ENCODE measurements at regions not wholly inside any gene's neighbourhood (a gene's known extent, or its start where the extent isn't known, plus 50 kb on each side); places are given as distances from the start of the nearest gene placed in this dataset.

- TF ChIP-seq CTCF (IDR thresholded peaks at IDR 0.05; ENCODE audit: insufficient read depth, low read length) (no peak), GABPA (IDR thresholded peaks at IDR 0.05; ENCODE audit: low read depth) (no peak), SPI1 (IDR thresholded peaks at IDR 0.05; ENCODE audit: borderline replicate concordance, low read depth) (no peak), REST (IDR thresholded peaks at IDR 0.05; ENCODE audit: insufficient replicate concordance, low read depth) (no peak), POLR2AphosphoS5 (IDR thresholded peaks at IDR 0.05; ENCODE audit: low read depth) (no peak)
- DNase-seq (ENCODE audit: low read depth in 1 of 2, low spot score in 1 of 2) = no peak
- Histone ChIP-seq H3K27me3 (ENCODE audit: insufficient read depth, poor library complexity, severe bottlenecking) (peaks cover 3% of the 10 kb centered on the region), H3K4me3 (replicated peaks; ENCODE audit: insufficient read depth, low read length) (no peak overlapping the region), H3K27ac (replicated peaks) (no peak overlapping the region)
Observed at GRCh38 chrX:74179071-74179470, 124.9 kb upstream of the ZCCHC13 start.

- no peak for DNase-seq (ENCODE audit: low read depth in 1 of 2, low spot score in 1 of 2)
- TF ChIP-seq GABPA (IDR thresholded peaks at IDR 0.05; ENCODE audit: low read depth) = no peak
- TF ChIP-seq REST (IDR thresholded peaks at IDR 0.05; ENCODE audit: insufficient replicate concordance, low read depth) = no peak
- TF ChIP-seq POLR2AphosphoS5 (IDR thresholded peaks at IDR 0.05; ENCODE audit: low read depth) = no peak
- TF ChIP-seq CTCF (IDR thresholded peaks at IDR 0.05; ENCODE audit: insufficient read depth, low read length) = no peak
- no peak for TF ChIP-seq SPI1 (IDR thresholded peaks at IDR 0.05; ENCODE audit: borderline replicate concordance, low read depth)
- no peak overlapping the region for H3K27ac ChIP-seq (replicated peaks)
- peaks cover 3% of the 10 kb centered on the region for H3K27me3 ChIP-seq (ENCODE audit: insufficient read depth, poor library complexity, severe bottlenecking)
- H3K4me3 ChIP-seq (replicated peaks; ENCODE audit: insufficient read depth, low read length) = no peak overlapping the region
Observed at GRCh38 chrX:74178536-74178935, 125.4 kb upstream of the ZCCHC13 start.

GRCh38 chrX:74171465-74171864 lies 132.5 kb upstream of the ZCCHC13 start:
- TF ChIP-seq SPI1 (IDR thresholded peaks at IDR 0.05; ENCODE audit: borderline replicate concordance, low read depth) (no peak), POLR2AphosphoS5 (IDR thresholded peaks at IDR 0.05; ENCODE audit: low read depth) (no peak), REST (IDR thresholded peaks at IDR 0.05; ENCODE audit: insufficient replicate concordance, low read depth) (no peak), GABPA (IDR thresholded peaks at IDR 0.05; ENCODE audit: low read depth) (no peak), CTCF (IDR thresholded peaks at IDR 0.05; ENCODE audit: insufficient read depth, low read length) (no peak)
- Histone ChIP-seq H3K27ac (replicated peaks) (no peak overlapping the region), H3K27me3 (ENCODE audit: insufficient read depth, poor library complexity, severe bottlenecking) (no peaks in the 10 kb centered on the region), H3K4me3 (replicated peaks; ENCODE audit: insufficient read depth, low read length) (no peak overlapping the region)
- no peak for DNase-seq (ENCODE audit: low read depth in 1 of 2, low spot score in 1 of 2)
